Psoas muscle (tissue), 7 donors: ENCODE measurements at regions not wholly inside any gene's neighbourhood (a gene's known extent, or its start where the extent isn't known, plus 50 kb on each side); places are given as distances from the start of the nearest gene placed in this dataset.

Experiments used
- ATAC-seq, 4 donors: fragments of 200-7000 bp; cut with Tn5 transposase; one replicate each; pipeline ENCODE4 v1.9.1; 2020; ENCODE audit warnings: moderate library complexity in 3 of 4, mild to moderate bottlenecking in 2 of 4
- DNase-seq, 2 donors: peaks; one replicate each; pipeline ENCODE4 v3.0.0-alpha.2; 2020
- H3K27ac ChIP-seq: fragments of 200-600 bp; one replicate; pipeline ENCODE4 v1.8.0; 2022
- H3K27me3 ChIP-seq, 3 donors: fragments of 200-600 bp in 1 of 3; one replicate each; pipeline versions ENCODE4 v1.6.1 to v1.8.0; 2013 to 2022; ENCODE audit warnings: low read length in 2 of 3, mild to moderate bottlenecking in 2 of 3, moderate library complexity in 1 of 3; ENCODE audit not compliant: insufficient read depth in 3 of 3
- H3K36me3 ChIP-seq, 2 donors: fragments of 200-600 bp in 1 of 2; one replicate each; pipeline versions ENCODE4 v1.6.1 to v1.8.0; 2013 to 2022; ENCODE audit warnings: low read depth in 1 of 2, mild to moderate bottlenecking in 1 of 2, moderate library complexity in 1 of 2; ENCODE audit not compliant: insufficient read depth in 1 of 2
- H3K4me1 ChIP-seq: fragments of 200-600 bp; one replicate; pipeline ENCODE4 v1.8.0; 2022
- H3K4me3 ChIP-seq: fragments of 200-600 bp; one replicate; pipeline ENCODE4 v1.8.0; 2022; ENCODE audit warnings: mild to moderate bottlenecking
- H3K9me3 ChIP-seq: fragments of 200-600 bp; one replicate; pipeline ENCODE4 v1.8.0; 2022
- WGBS, 3 donors: extraction: QIAGEN DNeasy Blood & Tissue Kit; methylation state at CpG; one replicate each; pipeline versions ENCODE4 v1.1.6 to v1.1.7; 2013; 5-methylcytosine and 5-hydroxymethylcytosine counted together
- intact Hi-C, 2 donors: fragments of 100-400 bp; cut with DNase I; formaldehyde crosslinking; loops; one replicate each; pipeline versions ENCODE4 v1.11.0 to v1.14.2; 2022
- TF ChIP-seq, protein P1 (sequence below): fragments of 200-600 bp; IDR thresholded peaks from one replicate; pipeline ENCODE4 v1.8.0; 2022; ENCODE audit warnings: antibody characterized with exemption
- donor health status: healthy with polysubstance abuse.
- donor health status: DM: no; HTN: no; CAD: no; lungs with moderate emphysema.
- donor health status: Bipolar disorder and iron deficiency.
- donor health status: healthy.
- donor health status: DM: yes; HTN: yes; CAD: no.
- donor health status: DM: no; HTN: no; CAD: no.
- donor health status: DM: yes; HTN: yes; CAD: no.

DNA sequence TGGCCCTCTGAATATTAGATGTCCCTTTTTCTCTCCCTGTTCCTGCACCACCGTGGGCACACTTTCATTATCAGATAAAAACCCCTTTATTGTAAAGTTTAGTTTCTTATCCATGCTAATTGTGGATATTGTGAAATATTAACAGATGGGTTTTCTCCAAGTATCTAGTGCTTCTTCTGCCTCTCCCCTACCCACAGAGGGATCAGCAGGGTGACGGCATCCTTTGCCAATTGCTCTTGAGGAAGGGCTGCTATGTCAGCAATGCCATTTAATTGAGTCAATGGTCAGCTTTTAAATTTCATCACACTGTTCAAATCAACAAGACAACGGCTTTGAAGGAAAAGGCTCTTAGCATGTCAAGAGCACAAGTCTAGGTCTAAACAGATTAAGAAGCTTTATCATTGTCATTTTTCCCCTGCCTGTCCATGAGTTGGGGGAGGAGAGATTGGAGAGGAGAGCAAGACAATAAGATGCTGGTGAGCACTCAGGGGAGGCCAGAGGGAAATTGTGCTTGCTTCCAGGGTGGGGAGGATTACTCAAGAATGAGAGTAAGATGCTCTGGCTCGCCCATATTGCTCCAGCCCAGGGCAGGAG is 443.0 kb upstream of the CCL2 start:
- Histone ChIP-seq H3K9me3 (no peaks in the 10 kb centered on the region), H3K27ac (no peak overlapping the region), H3K4me1 (no peaks in the 10 kb centered on the region), H3K4me3 (no peak overlapping the region), H3K36me3 (no peaks in the 10 kb centered on the region), H3K27me3 (peaks cover 2 to 11% (median 4%) of the 10 kb centered on the region in 3 donors)
- 47 to 60% (median 49%) methylated on average over 4 of the region's 4 CpGs for whole genome bisulfite sequencing, 3 donors
- ATAC-seq: no peak
- intact Hi-C loops: no loop called here
- DNase-seq: no peak
- TF ChIP-seq, protein P1, sequence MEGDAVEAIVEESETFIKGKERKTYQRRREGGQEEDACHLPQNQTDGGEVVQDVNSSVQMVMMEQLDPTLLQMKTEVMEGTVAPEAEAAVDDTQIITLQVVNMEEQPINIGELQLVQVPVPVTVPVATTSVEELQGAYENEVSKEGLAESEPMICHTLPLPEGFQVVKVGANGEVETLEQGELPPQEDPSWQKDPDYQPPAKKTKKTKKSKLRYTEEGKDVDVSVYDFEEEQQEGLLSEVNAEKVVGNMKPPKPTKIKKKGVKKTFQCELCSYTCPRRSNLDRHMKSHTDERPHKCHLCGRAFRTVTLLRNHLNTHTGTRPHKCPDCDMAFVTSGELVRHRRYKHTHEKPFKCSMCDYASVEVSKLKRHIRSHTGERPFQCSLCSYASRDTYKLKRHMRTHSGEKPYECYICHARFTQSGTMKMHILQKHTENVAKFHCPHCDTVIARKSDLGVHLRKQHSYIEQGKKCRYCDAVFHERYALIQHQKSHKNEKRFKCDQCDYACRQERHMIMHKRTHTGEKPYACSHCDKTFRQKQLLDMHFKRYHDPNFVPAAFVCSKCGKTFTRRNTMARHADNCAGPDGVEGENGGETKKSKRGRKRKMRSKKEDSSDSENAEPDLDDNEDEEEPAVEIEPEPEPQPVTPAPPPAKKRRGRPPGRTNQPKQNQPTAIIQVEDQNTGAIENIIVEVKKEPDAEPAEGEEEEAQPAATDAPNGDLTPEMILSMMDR: no peak

DNA sequence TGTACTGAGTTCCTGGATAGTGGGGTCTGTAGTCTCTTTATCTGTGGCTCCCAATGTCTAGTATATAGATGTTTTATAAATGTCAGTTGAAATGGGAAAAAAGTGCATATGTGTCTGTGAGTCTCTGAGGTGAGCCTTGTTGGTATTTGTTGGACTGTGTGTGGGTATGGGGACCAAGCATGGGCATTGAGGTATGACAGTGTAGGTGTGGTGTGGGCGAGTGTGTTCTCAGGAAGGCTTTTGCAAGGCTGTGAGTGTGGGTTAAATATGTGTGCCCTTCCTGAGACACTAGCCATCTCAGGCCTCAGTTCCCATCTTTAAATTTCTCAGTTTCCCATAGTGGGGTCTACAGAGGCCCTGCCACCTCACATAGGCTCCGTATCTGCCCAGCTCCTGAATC is 440.2 kb upstream of the CCL2 start:
- Histone ChIP-seq H3K27ac (no peak overlapping the region), H3K9me3 (no peaks in the 10 kb centered on the region), H3K36me3 (no peaks in the 10 kb centered on the region), H3K4me3 (no peak overlapping the region), H3K4me1 (no peaks in the 10 kb centered on the region), H3K27me3 (peaks cover 2 to 22% (median 11%) of the 10 kb centered on the region in 3 donors)
- no peak for ATAC-seq
- no peak for DNase-seq
- intact Hi-C loops: no loop called here
- WGBS, 3 donors: 71 to 88% (median 73%) methylated on average over 2 of the region's 2 CpGs
- TF ChIP-seq, protein P1: no peak

DNA sequence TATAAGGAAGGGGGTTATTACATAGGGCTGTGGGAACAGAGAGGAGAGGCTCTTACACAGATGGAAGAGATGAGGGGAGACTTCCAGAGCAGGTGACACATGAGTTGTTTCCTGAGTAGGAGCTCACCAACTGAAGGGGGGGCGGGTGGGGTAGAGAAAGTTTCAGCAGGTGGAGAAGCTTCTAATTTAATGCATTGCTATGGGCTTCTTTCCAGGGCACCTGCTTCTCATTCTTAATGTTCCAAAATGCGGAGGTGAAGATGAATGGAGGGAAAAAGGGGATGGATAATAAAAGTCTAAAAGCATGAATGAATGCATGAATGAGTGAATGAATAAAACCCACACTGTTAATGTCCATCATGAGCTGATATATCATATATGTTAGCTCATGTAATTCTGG is 439.0 kb upstream of the CCL2 start:
- Histone ChIP-seq H3K36me3 (no peaks in the 10 kb centered on the region), H3K27me3 (peaks cover 2 to 22% (median 11%) of the 10 kb centered on the region in 3 donors), H3K4me3 (no peak overlapping the region), H3K9me3 (no peaks in the 10 kb centered on the region), H3K27ac (no peak overlapping the region), H3K4me1 (no peaks in the 10 kb centered on the region)
- 50 to 74% (median 72%) methylated on average over 2 of the region's 2 CpGs for WGBS, 3 donors
- no peak for ATAC-seq
- intact Hi-C loops: no loop called here
- DNase-seq: no peak
- TF ChIP-seq, protein P1: no peak

DNA sequence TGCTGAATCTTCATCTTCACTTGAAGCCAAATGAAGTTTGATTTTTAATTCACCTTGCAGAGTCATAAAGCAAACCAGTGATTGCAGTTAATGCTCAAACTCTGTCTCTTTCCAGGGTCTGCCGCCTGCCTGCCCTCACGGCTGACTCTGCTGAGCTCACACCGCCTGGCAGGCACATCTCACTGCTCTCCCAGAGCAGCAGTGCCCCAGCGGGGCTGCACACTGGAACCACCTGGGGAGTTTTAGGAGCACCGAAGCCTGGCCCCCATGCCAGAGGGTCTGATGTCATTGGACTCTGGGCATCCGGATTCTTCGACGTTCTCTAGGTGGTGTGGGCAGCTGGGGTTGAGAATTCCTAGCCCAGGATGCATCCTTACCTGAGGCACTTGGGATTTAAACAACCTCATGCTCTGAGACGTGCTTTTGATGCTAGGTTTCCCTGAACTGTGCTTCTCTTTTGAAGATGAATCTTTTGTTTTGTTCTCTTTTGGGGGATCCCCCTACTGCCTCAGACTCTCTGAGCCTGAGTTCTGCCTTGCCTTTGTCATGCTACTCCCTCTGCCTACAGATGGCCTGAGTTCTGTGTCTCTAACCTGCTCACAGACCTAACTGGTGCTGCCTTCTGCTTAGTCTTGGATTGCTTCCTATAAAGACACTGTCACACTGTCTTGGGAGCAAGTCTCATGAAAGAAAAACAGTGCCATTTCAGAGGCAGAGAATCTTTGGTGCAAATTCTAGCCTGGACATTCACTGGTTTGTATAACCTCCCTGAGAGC is 438.1 kb upstream of the CCL2 start:
- ATAC-seq: no peak
- WGBS, 3 donors: 46 to 58% (median 51%) methylated on average over 9 of the region's 9 CpGs
- no peak for DNase-seq
- Histone ChIP-seq H3K36me3 (no peaks in the 10 kb centered on the region), H3K27me3 (peaks cover 2 to 25% (median 11%) of the 10 kb centered on the region in 3 donors), H3K4me1 (no peaks in the 10 kb centered on the region), H3K4me3 (no peak overlapping the region), H3K9me3 (no peaks in the 10 kb centered on the region), H3K27ac (no peak overlapping the region)
- TF ChIP-seq, protein P1: no peak
- intact Hi-C loops: no loop called here
